ENCODE measurements at regions not wholly inside any gene's neighbourhood (a gene's known extent, or its start where the extent isn't known, plus 50 kb on each side); places are given as distances from the start of the nearest gene placed in this dataset.
"Not testable (repeated sequence)": the region's sequence is repeated elsewhere in the genome, so short reads cannot be mapped to it uniquely, and the experiment has no call there.

- H3K79me2 ChIP-seq (ENCODE audit: control insufficient read depth in 1 of 2, insufficient read depth in 2 of 2, low read length in 2 of 2); H4K8ac ChIP-seq (ENCODE audit: extremely low read depth, insufficient read depth, low read length); H3K23me2 ChIP-seq (ENCODE audit: low read depth, low read length); H3K18ac ChIP-seq (ENCODE audit: extremely low read depth, low read length); DNase-seq (ENCODE audit: low read depth in 1 of 2, low spot score in 2 of 2); H3K4ac ChIP-seq (replicated peaks; ENCODE audit: insufficient read length, low read depth, low read length); H2BK120ac ChIP-seq (replicated peaks; ENCODE audit: low read depth, low read length); H2BK12ac ChIP-seq (ENCODE audit: low read depth, low read length); CTCF ChIA-PET (ENCODE audit: partially characterized antibody); H4K91ac ChIP-seq (replicated peaks; ENCODE audit: insufficient read length, low read length); H2AFZ ChIP-seq (ENCODE audit: low read length); H3K4me2 ChIP-seq (ENCODE audit: insufficient read depth in 1 of 2, low read depth in 2 of 2, low read length in 2 of 2); FAIRE-seq; POLR2A ChIA-PET (ENCODE audit: partially characterized antibody); H2BK20ac ChIP-seq (ENCODE audit: low read length); H3K4me1 ChIP-seq (replicated peaks in 1 of 4; ENCODE audit: control insufficient read depth in 3 of 4, insufficient read depth in 4 of 4, low read length in 3 of 4); H3K27me3 ChIP-seq (replicated peaks in 1 of 4; ENCODE audit: control insufficient read depth in 3 of 4, extremely low read depth in 1 of 4, insufficient read depth in 3 of 4, low read length in 3 of 4); H2BK5ac ChIP-seq (ENCODE audit: low read depth, low read length); H3K56ac ChIP-seq (replicated peaks; ENCODE audit: insufficient read length, low read depth, low read length); H4K20me1 ChIP-seq (replicated peaks in 1 of 2; ENCODE audit: control insufficient read depth in 1 of 2, insufficient read depth in 2 of 2, low read length in 2 of 2); H3K27ac ChIP-seq (ENCODE audit: low read depth, low read length); H3K23ac ChIP-seq (ENCODE audit: insufficient read length); H3K9me3 ChIP-seq (ENCODE audit: insufficient read depth in 2 of 2, low read depth in 1 of 2, low read length in 1 of 2); H4K5ac ChIP-seq (ENCODE audit: insufficient read length, low read depth, low read length); H3K9ac ChIP-seq (replicated peaks in 1 of 4; ENCODE audit: extremely low read depth in 1 of 4, low read depth in 3 of 4, low read length in 3 of 4); H3K79me1 ChIP-seq (ENCODE audit: low read depth, low read length); H3K14ac ChIP-seq (ENCODE audit: insufficient read length); H3K36me3 ChIP-seq (ENCODE audit: control insufficient read depth in 2 of 4, insufficient read depth in 4 of 4, low read length in 3 of 4); H3K4me3 ChIP-seq (ENCODE audit: extremely low read depth in 1 of 4, insufficient read depth in 2 of 4, low read depth in 3 of 4, low read length in 4 of 4); H2AK5ac ChIP-seq (ENCODE audit: low read depth, low read length); H2BK15ac ChIP-seq (ENCODE audit: low read length): not testable (repeated sequence)
- WGBS, 2 experiments (ENCODE audit: extremely low coverage in 1 of 2, insufficient coverage in 1 of 2, insufficient read length in 1 of 2, insufficient replicate concordance in 2 of 2, low coverage in 1 of 2, low lambda C conversion rate in 2 of 2, missing lambda C conversion rate in 1 of 2), result 85% methylated on average over 3 of the region's 3 CpGs; no CpG with 5 or more reads in 1 of the 2 experiments
Measured at GRCh38 chr2:111307302-111307701, 186.6 kb downstream of the BCL2L11 start.

GRCh38 chr2:111309231-111310075 is 188.7 kb downstream of the BCL2L11 start:
- H2AFZ ChIP-seq (ENCODE audit: low read length); H3K79me1 ChIP-seq (ENCODE audit: low read depth, low read length); CTCF ChIA-PET (ENCODE audit: partially characterized antibody); H3K79me2 ChIP-seq (ENCODE audit: control insufficient read depth in 1 of 2, insufficient read depth in 2 of 2, low read length in 2 of 2); DNase-seq (ENCODE audit: low read depth in 1 of 2, low spot score in 2 of 2); FAIRE-seq; H3K4ac ChIP-seq (replicated peaks; ENCODE audit: insufficient read length, low read depth, low read length); H2BK15ac ChIP-seq (ENCODE audit: low read length); H3K4me1 ChIP-seq (replicated peaks in 1 of 4; ENCODE audit: control insufficient read depth in 3 of 4, insufficient read depth in 4 of 4, low read length in 3 of 4); H2BK20ac ChIP-seq (ENCODE audit: low read length); POLR2A ChIA-PET (ENCODE audit: partially characterized antibody); H3K36me3 ChIP-seq (ENCODE audit: control insufficient read depth in 2 of 4, insufficient read depth in 4 of 4, low read length in 3 of 4); H2AK5ac ChIP-seq (ENCODE audit: low read depth, low read length); H3K27me3 ChIP-seq (replicated peaks in 1 of 4; ENCODE audit: control insufficient read depth in 3 of 4, extremely low read depth in 1 of 4, insufficient read depth in 3 of 4, low read length in 3 of 4); H4K20me1 ChIP-seq (replicated peaks in 1 of 2; ENCODE audit: control insufficient read depth in 1 of 2, insufficient read depth in 2 of 2, low read length in 2 of 2); H4K91ac ChIP-seq (replicated peaks; ENCODE audit: insufficient read length, low read length); H2BK5ac ChIP-seq (ENCODE audit: low read depth, low read length); H3K4me3 ChIP-seq (ENCODE audit: extremely low read depth in 1 of 4, insufficient read depth in 2 of 4, low read depth in 3 of 4, low read length in 4 of 4); H3K9me3 ChIP-seq (ENCODE audit: insufficient read depth in 2 of 2, low read depth in 1 of 2, low read length in 1 of 2); H2BK12ac ChIP-seq (ENCODE audit: low read depth, low read length); H3K23ac ChIP-seq (ENCODE audit: insufficient read length); H3K4me2 ChIP-seq (ENCODE audit: insufficient read depth in 1 of 2, low read depth in 2 of 2, low read length in 2 of 2); H3K23me2 ChIP-seq (ENCODE audit: low read depth, low read length); H4K5ac ChIP-seq (ENCODE audit: insufficient read length, low read depth, low read length); H2BK120ac ChIP-seq (replicated peaks; ENCODE audit: low read depth, low read length); H3K56ac ChIP-seq (replicated peaks; ENCODE audit: insufficient read length, low read depth, low read length); H3K18ac ChIP-seq (ENCODE audit: extremely low read depth, low read length); H3K9ac ChIP-seq (replicated peaks in 1 of 4; ENCODE audit: extremely low read depth in 1 of 4, low read depth in 3 of 4, low read length in 3 of 4); H4K8ac ChIP-seq (ENCODE audit: extremely low read depth, insufficient read depth, low read length); H3K27ac ChIP-seq (ENCODE audit: low read depth, low read length); H3K14ac ChIP-seq (ENCODE audit: insufficient read length): not testable (repeated sequence)
- 84% methylated on average over 4 of the region's 6 CpGs; no CpG with 5 or more reads in 1 of the 2 experiments for WGBS, 2 experiments (ENCODE audit: extremely low coverage in 1 of 2, insufficient coverage in 1 of 2, insufficient read length in 1 of 2, insufficient replicate concordance in 2 of 2, low coverage in 1 of 2, low lambda C conversion rate in 2 of 2, missing lambda C conversion rate in 1 of 2)

Measured in H1 (cell line).